Motor neuron (in vitro differentiated cells): ENCODE measurements at regions not wholly inside any gene's neighbourhood (a gene's known extent, or its start where the extent isn't known, plus 50 kb on each side); places are given as distances from the start of the nearest gene placed in this dataset.

Source experiments
- ATAC-seq, 8 experiments: fragments of 200-7000 bp; cut with Tn5 transposase; replicated peaks in 6 of 8; 2 replicates each; pipeline ENCODE4 v1.8.0; 2021; ENCODE audit warnings: mild to moderate bottlenecking in 8 of 8, moderate library complexity in 8 of 8
- H3K27ac ChIP-seq, 2 donors: fragments of 250-450 bp; sonication (Bioruptor Pico); 2 replicates each; pipeline ENCODE4 v1.9.0; 2021; ENCODE audit warnings: antibody characterized with exemption in 2 of 2, mild to moderate bottlenecking in 2 of 2, moderate library complexity in 1 of 2
- H3K4me1 ChIP-seq, 2 donors: fragments of 250-450 bp; sonication (Bioruptor Pico); replicated peaks in 1 of 2; 2 replicates each; pipeline ENCODE4 v1.6.1; 2021; ENCODE audit warnings: antibody characterized with exemption in 2 of 2, mild to moderate bottlenecking in 2 of 2, moderate library complexity in 1 of 2
- H3K4me3 ChIP-seq, 5 donors: fragments of 250-450 bp; sonication (Bioruptor Pico); 2 replicates each; pipeline ENCODE4 v1.9.0; 2021; ENCODE audit warnings: antibody characterized with exemption in 5 of 5, mild to moderate bottlenecking in 5 of 5, moderate library complexity in 4 of 5
- WGBS, 10 experiments: fragments of 450-650 bp; shearing (Covaris generic); methylation state at CpG; one replicate each; pipeline ENCODE4 v1.0.0; 2022; 5-methylcytosine and 5-hydroxymethylcytosine counted together
- in situ Hi-C, 9 experiments: fragments of 400-800 bp; cut with MboI; loops; one replicate each; pipeline ENCODE4 v1.15.0; 2021; ENCODE audit warnings: low sequenced_read_pairs in 9 of 9, low pct_unique_long_range_greater_than_20kb in 2 of 9; ENCODE audit not compliant: unreplicated experiment in 9 of 9

GRCh38 chr11:119525180-119525866 lies 102.4 kb upstream of the THY1 start:
- 50 to 100% (median 86%) methylated on average over 1 to 5 of the region's 7 CpGs; no CpG with 5 or more reads in 2 of the 10 experiments for WGBS, 10 experiments
- Histone ChIP-seq H3K4me1 (peaks cover 13 to 20% of the 10 kb centered on the region in 2 donors), H3K4me3 (no peak overlapping the region), H3K27ac (no peak overlapping the region)
- in situ Hi-C loops = no loop called here
- no peak for ATAC-seq

GRCh38 chr11:119523539-119524157 lies 100.7 kb upstream of the THY1 start:
- in situ Hi-C loops = no loop called here
- Histone ChIP-seq H3K27ac (no peak overlapping the region), H3K4me3 (no peak overlapping the region), H3K4me1 (peaks cover 13 to 21% of the 10 kb centered on the region in 2 donors)
- ATAC-seq = peak in 6 of 8 experiments; percentile 42 to 80 (median 61)
- 0 to 74% (median 39%) methylated on average over 1 to 6 of the region's 12 CpGs; no CpG with 5 or more reads in 4 of the 10 experiments for WGBS, 10 experiments

GRCh38 chr11:119522609-119523008 lies 99.6 kb upstream of the THY1 start:
- 27 to 90% methylated on average over 2 of the region's 4 CpGs; no CpG with 5 or more reads in 8 of the 10 experiments for WGBS, 10 experiments
- H3K4me3 ChIP-seq = no peak overlapping the region
- in situ Hi-C loops = no loop called here
- no peak overlapping the region for H3K27ac ChIP-seq
- H3K4me1 ChIP-seq = peaks cover 13 to 21% of the 10 kb centered on the region in 2 donors
- no peak for ATAC-seq

GRCh38 chr11:119521551-119521950 lies 98.6 kb upstream of the THY1 start:
- no peak overlapping the region for H3K4me3 ChIP-seq
- ATAC-seq = no peak
- H3K27ac ChIP-seq = no peak overlapping the region
- in situ Hi-C loops = no loop called here
- peaks cover 13 to 21% of the 10 kb centered on the region in 2 donors for H3K4me1 ChIP-seq
- 63 to 94% (median 85%) methylated on average over 3 to 4 of the region's 11 CpGs; no CpG with 5 or more reads in 6 of the 10 experiments for WGBS, 10 experiments

- H3K4me3 ChIP-seq = no peak overlapping the region
- WGBS, 10 experiments = 30 to 80% (median 40%) methylated on average over 1 to 4 of the region's 9 CpGs; no CpG with 5 or more reads in 5 of the 10 experiments
- peak in 5 of 8 experiments; percentile 72 to 85 (median 77) for ATAC-seq
- H3K4me1 ChIP-seq = peaks cover 13 to 25% of the 10 kb centered on the region in 2 donors
- no peak overlapping the region for H3K27ac ChIP-seq
- in situ Hi-C loops = no loop called here
These were observed 98.0 kb upstream of the THY1 start for GRCh38 chr11:119520966-119521365.

- no CpG with 5 or more reads among the region's 1 CpG for WGBS, 10 experiments
- no peak overlapping the region for H3K27ac ChIP-seq
- H3K4me3 ChIP-seq = no peak overlapping the region
- peaks cover 13 to 26% of the 10 kb centered on the region in 2 donors for H3K4me1 ChIP-seq
- no peak for ATAC-seq
- in situ Hi-C loops = no loop called here
These were observed 97.4 kb upstream of the THY1 start for GRCh38 chr11:119520400-119520799.

- in situ Hi-C loops = no loop called here
- Histone ChIP-seq H3K4me3 (no peak overlapping the region), H3K4me1 (peaks cover 13 to 26% of the 10 kb centered on the region in 2 donors), H3K27ac (no peak overlapping the region)
- ATAC-seq = no peak
- WGBS, 10 experiments = 0 to 80% (median 4%) methylated on average over 1 to 3 of the region's 5 CpGs; no CpG with 5 or more reads in 3 of the 10 experiments
These were observed 96.8 kb upstream of the THY1 start for GRCh38 chr11:119519796-119520195.

- Histone ChIP-seq H3K4me3 (no peak overlapping the region), H3K4me1 (peaks cover 13 to 26% of the 10 kb centered on the region in 2 donors), H3K27ac (no peak overlapping the region)
- 0 to 92% (median 50%) methylated on average over 1 to 3 of the region's 12 CpGs; no CpG with 5 or more reads in 5 of the 10 experiments for WGBS, 10 experiments
- ATAC-seq = peak in 3 of 8 experiments; percentile 24 to 59 (median 38)
- in situ Hi-C loops = no loop called here
These were observed 96.1 kb upstream of the THY1 start for GRCh38 chr11:119518746-119519730.

- WGBS, 10 experiments = 70 to 94% (median 72%) methylated on average over 1 to 7 of the region's 12 CpGs; no CpG with 5 or more reads in 3 of the 10 experiments
- H3K27ac ChIP-seq = no peak overlapping the region
- H3K4me1 ChIP-seq = peaks cover 26 to 37% of the 10 kb centered on the region in 2 donors
- peak in 3 of 8 experiments; percentile 11 to 29 (median 27) for ATAC-seq
- in situ Hi-C loops = no loop called here
- H3K4me3 ChIP-seq = no peak overlapping the region
These were observed 92.9 kb upstream of the THY1 start for GRCh38 chr11:119515771-119516400.

- WGBS, 10 experiments = 58 to 100% (median 80%) methylated on average over 1 to 4 of the region's 5 CpGs; no CpG with 5 or more reads in 5 of the 10 experiments
- H3K4me3 ChIP-seq = no peak overlapping the region
- in situ Hi-C loops = no loop called here
- H3K27ac ChIP-seq = no peak overlapping the region
- H3K4me1 ChIP-seq = peaks cover 23 to 29% of the 10 kb centered on the region in 2 donors
- ATAC-seq = no peak
These were observed 90.8 kb upstream of the THY1 start for GRCh38 chr11:119513806-119514170.

GRCh38 chr11:119513131-119513805 lies 90.3 kb upstream of the THY1 start:
- H3K4me3 ChIP-seq = no peak overlapping the region
- H3K4me1 ChIP-seq = peaks cover 23 to 29% of the 10 kb centered on the region in 2 donors
- 0 to 100% (median 77%) methylated on average over 1 to 6 of the region's 12 CpGs; no CpG with 5 or more reads in 2 of the 10 experiments for WGBS, 10 experiments
- in situ Hi-C loops = no loop called here
- no peak overlapping the region for H3K27ac ChIP-seq
- no peak for ATAC-seq

GRCh38 chr11:119512369-119512768 lies 89.4 kb upstream of the THY1 start:
- no peak overlapping the region for H3K4me3 ChIP-seq
- WGBS, 10 experiments = 0 to 52% (median 8%) methylated on average over 1 to 2 of the region's 3 CpGs; no CpG with 5 or more reads in 6 of the 10 experiments
- peaks cover 23 to 29% of the 10 kb centered on the region in 2 donors for H3K4me1 ChIP-seq
- ATAC-seq = peak in 5 of 8 experiments; percentile 59 to 78 (median 63)
- no peak overlapping the region for H3K27ac ChIP-seq
- in situ Hi-C loops = no loop called here
